GM13976 (cell line): ENCODE measurements at regions not wholly inside any gene's neighbourhood (a gene's known extent, or its start where the extent isn't known, plus 50 kb on each side); places are given as distances from the start of the nearest gene placed in this dataset.

Source experiments
- DNase-seq: peaks from one replicate; pipeline ENCODE4 v3.0.0; 2012; ENCODE audit warnings: low spot score
- in situ Hi-C: fragments of 300-500 bp; cut with MboI; formaldehyde crosslinking; loops from one replicate; pipeline ENCODE4 v1.12.0; 2022; ENCODE audit warnings: low sequenced_read_pairs, mixed read lengths, inconsistent platforms; ENCODE audit not compliant: unreplicated experiment
- TF ChIP-seq, protein P1 (sequence below): IDR thresholded peaks from 2 replicates; pipeline ENCODE4 v1.5.1; 2012; ENCODE audit warnings: borderline replicate concordance, mild to moderate bottlenecking; ENCODE audit not compliant: insufficient read depth; ENCODE audit errors: extremely low read depth, missing control alignments, control extremely low read depth

DNA sequence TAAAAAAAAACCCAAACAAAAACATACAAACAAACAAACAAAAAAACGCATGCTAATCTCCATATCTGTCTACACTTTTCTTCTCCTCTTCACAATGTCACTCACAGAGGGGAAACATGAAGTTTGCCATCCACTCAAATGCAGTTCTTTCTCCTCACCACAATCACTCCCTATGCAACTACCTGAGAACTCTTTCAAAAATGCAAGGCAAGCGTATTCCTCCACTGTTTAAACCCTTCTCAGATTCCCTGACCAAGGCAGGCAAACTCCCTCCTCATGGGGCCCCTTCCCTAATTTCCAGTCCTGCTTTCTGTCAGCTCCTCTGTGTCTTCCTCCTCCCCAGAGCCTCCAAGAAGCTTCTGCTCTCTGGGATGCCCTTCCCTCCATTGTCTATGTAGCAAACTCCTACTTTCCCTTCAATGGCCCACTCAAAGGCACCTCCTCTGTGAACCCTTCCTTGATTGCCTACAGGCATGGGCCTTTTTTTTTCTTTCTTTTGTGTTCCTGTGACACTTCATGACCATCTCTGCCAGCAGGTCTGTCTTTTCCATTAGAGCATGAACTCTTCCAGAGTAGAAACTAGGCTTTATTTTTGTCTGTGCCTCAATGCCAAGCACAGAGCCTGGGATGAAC lies 143.8 kb upstream of the SLC1A4 start:
- in situ Hi-C loops, result no loop called here
- TF ChIP-seq, protein P1, sequence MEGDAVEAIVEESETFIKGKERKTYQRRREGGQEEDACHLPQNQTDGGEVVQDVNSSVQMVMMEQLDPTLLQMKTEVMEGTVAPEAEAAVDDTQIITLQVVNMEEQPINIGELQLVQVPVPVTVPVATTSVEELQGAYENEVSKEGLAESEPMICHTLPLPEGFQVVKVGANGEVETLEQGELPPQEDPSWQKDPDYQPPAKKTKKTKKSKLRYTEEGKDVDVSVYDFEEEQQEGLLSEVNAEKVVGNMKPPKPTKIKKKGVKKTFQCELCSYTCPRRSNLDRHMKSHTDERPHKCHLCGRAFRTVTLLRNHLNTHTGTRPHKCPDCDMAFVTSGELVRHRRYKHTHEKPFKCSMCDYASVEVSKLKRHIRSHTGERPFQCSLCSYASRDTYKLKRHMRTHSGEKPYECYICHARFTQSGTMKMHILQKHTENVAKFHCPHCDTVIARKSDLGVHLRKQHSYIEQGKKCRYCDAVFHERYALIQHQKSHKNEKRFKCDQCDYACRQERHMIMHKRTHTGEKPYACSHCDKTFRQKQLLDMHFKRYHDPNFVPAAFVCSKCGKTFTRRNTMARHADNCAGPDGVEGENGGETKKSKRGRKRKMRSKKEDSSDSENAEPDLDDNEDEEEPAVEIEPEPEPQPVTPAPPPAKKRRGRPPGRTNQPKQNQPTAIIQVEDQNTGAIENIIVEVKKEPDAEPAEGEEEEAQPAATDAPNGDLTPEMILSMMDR, result no peak
- no peak for DNase-seq

DNA sequence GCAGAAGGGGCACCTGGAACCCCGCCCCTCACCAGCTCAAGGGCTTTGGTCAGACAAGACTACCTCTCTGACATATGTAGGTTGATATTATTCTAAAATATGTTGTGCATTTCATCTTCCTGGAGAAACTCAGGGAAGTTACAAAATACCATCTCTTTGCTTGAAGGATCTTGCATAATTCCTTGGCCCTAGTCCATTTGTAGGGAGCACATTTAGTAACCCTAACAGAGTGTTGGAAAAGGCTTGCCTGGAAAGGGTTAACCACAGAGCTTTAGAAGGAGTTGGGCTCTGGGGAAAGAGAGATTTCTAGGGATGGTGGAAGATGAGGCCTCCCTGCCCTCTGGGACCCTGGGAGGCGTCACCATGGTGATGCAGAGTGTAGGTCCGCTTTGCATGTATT lies 143.0 kb upstream of the SLC1A4 start:
- in situ Hi-C loops, result no loop called here
- TF ChIP-seq, protein P1, result no peak
- no peak for DNase-seq

DNA sequence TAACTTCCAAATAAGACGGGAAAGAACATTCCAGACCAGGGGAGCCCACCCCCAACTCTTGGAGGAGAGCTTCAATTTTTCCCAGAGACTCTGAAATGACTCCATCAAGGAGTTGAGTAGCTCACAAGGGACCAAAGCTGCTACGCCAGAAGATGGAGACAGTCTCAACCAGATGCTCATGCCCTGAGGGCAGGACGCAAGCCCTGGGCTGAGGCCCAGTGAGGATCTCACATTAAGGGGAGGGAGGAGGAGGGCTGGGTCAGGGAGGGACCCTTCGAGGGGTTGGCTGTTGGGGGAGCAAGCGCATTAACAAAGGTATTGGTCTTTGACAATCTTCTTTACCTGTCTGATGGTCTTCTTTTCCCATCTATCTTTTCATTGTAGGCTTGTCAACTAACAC lies 141.3 kb upstream of the SLC1A4 start:
- in situ Hi-C loops, result no loop called here
- no peak for DNase-seq
- TF ChIP-seq, protein P1, result no peak

DNA sequence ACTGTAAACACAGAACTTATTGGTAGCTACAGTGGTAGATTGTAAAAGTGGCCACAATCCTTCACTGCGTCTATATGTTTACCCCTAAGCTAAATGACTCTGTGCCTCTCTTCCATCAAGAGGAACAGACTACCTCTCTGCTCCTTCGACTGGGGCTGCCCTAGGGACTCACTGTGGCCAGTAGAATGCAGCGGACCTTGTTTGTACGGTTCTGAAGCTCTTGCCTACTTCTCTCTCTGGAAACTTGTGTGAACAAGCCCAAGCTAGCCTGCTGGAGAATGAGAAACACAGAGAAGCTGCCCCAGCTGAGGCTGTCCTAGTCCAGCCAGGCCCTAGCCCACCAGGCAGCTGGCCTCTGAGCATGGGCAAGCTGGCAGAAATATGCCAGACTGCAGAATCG lies 140.8 kb upstream of the SLC1A4 start:
- TF ChIP-seq, protein P1, result no peak
- DNase-seq, result no peak
- in situ Hi-C loops, result no loop called here

DNA sequence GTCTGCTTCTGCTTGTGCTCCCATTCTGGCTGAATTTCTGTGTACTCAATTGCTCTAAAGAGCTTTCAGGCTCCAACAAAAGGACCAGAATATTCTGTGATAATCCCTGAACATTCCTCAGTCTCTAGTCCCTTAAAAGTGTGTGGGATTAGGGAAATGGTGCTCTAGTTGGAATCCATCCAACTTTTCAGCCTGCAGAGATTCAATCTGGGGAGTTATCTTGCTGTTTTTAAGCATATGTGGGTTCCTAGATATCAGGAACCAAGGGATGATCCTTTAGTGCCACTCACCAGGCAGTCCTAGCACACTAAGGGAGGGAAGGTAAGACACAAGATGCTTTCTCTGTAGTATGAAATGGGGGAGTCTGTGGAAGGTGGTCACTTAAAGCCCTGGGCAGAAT lies 140.3 kb upstream of the SLC1A4 start:
- DNase-seq, result no peak
- TF ChIP-seq, protein P1, result no peak
- in situ Hi-C loops, result no loop called here

DNA sequence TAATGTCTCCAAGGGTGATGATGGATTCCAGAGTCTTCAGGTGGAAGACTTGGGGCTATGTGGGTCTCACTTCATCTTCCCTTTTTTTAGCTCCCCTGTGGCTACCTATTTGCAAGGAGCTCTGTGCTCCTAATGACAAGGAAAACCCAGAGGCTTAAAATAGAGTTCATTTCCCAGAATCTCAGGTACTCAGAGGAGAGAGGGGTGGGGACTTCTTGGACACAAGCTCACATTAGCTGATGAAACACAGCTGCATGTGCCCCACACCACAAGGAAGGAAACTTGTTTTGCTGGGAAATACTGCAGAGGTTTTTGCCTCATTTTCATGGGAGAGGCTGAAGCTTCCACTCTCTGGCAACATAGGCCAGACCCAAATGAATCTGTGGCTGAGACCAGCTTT lies 138.6 kb upstream of the SLC1A4 start:
- no peak for DNase-seq
- TF ChIP-seq, protein P1, result no peak
- in situ Hi-C loops, result loop anchor here (25.0 kb wide), 1 partner anchor 513 kb away; no protein-coding TSS in a partner anchor
